ENCODE measurements at regions not wholly inside any gene's neighbourhood (a gene's known extent, or its start where the extent isn't known, plus 50 kb on each side); places are given as distances from the start of the nearest gene placed in this dataset.

- H3K9me3 ChIP-seq (ENCODE audit: low read length), result no peaks in the 10 kb centered on the region
- H4K20me1 ChIP-seq (ENCODE audit: insufficient read depth, low read length), result no peaks in the 10 kb centered on the region
- DNase-seq (ENCODE audit: low spot score) (no peak), ATAC-seq (no peak), FAIRE-seq (no peak)
- no peak overlapping the region for H3K4me3 ChIP-seq (replicated peaks in 1 of 3; ENCODE audit: insufficient read depth in 1 of 3, low read depth in 2 of 3, low read length in 3 of 3)
- H3K4me2 ChIP-seq (ENCODE audit: low read depth, low read length), result no peak overlapping the region
- H3K36me3 ChIP-seq (replicated peaks in 1 of 2; ENCODE audit: control insufficient read depth in 1 of 2, insufficient read depth in 2 of 2, low read length in 2 of 2), result no peaks in the 10 kb centered on the region
- POLR2A ChIA-PET, result no interaction called here
- H3K79me2 ChIP-seq (ENCODE audit: insufficient read depth, low read length), result no peaks in the 10 kb centered on the region
- BruUV-seq (replicated peaks), result no TSS peak
- CTCF ChIA-PET (ENCODE audit: low intra/inter-chr PET ratio, low total read pairs), result no interaction called here
- H3K4me1 ChIP-seq (ENCODE audit: insufficient read depth, low read length), result no peaks in the 10 kb centered on the region
- in situ Hi-C loops (cut with HindIII; ENCODE audit: extremely low pct_ligation_motif_present, low pct_unique_long_range_greater_than_20kb) (no loop called here), intact Hi-C loops (cut with micrococcal nuclease; ENCODE audit: unreplicated experiment) (no loop called here)
- no peak overlapping the region for H3K9ac ChIP-seq (ENCODE audit: insufficient read depth, low read depth, low read length)
- no peak overlapping the region for H3K27ac ChIP-seq (ENCODE audit: extremely low read length, insufficient read depth, low read length)
- 0% methylated on average over 3 of the region's 3 CpGs for WGBS (ENCODE audit: low lambda C conversion rate)
- no peaks in the 10 kb centered on the region for H3K27me3 ChIP-seq (ENCODE audit: control insufficient read depth in 1 of 2, insufficient read depth in 2 of 2, low read length in 2 of 2)
- no peak overlapping the region for H2AFZ ChIP-seq (ENCODE audit: low read length)
- no peak for TF ChIP-seq EZH2 (conservative IDR thresholded peaks at IDR 0.05; ENCODE audit: low read depth, low read length)
- TF ChIP-seq ARNT2 (CRISPR knock-in tag; IDR thresholded peaks at IDR 0.05; ENCODE audit: low read depth), result no peak
- no peak for TF ChIP-seq SP2 (CRISPR knock-in tag; IDR thresholded peaks at IDR 0.05)
- no peak for TF ChIP-seq ZSCAN5A (CRISPR knock-in tag; IDR thresholded peaks at IDR 0.05; ENCODE audit: borderline replicate concordance)
- TF ChIP-seq, protein P1, sequence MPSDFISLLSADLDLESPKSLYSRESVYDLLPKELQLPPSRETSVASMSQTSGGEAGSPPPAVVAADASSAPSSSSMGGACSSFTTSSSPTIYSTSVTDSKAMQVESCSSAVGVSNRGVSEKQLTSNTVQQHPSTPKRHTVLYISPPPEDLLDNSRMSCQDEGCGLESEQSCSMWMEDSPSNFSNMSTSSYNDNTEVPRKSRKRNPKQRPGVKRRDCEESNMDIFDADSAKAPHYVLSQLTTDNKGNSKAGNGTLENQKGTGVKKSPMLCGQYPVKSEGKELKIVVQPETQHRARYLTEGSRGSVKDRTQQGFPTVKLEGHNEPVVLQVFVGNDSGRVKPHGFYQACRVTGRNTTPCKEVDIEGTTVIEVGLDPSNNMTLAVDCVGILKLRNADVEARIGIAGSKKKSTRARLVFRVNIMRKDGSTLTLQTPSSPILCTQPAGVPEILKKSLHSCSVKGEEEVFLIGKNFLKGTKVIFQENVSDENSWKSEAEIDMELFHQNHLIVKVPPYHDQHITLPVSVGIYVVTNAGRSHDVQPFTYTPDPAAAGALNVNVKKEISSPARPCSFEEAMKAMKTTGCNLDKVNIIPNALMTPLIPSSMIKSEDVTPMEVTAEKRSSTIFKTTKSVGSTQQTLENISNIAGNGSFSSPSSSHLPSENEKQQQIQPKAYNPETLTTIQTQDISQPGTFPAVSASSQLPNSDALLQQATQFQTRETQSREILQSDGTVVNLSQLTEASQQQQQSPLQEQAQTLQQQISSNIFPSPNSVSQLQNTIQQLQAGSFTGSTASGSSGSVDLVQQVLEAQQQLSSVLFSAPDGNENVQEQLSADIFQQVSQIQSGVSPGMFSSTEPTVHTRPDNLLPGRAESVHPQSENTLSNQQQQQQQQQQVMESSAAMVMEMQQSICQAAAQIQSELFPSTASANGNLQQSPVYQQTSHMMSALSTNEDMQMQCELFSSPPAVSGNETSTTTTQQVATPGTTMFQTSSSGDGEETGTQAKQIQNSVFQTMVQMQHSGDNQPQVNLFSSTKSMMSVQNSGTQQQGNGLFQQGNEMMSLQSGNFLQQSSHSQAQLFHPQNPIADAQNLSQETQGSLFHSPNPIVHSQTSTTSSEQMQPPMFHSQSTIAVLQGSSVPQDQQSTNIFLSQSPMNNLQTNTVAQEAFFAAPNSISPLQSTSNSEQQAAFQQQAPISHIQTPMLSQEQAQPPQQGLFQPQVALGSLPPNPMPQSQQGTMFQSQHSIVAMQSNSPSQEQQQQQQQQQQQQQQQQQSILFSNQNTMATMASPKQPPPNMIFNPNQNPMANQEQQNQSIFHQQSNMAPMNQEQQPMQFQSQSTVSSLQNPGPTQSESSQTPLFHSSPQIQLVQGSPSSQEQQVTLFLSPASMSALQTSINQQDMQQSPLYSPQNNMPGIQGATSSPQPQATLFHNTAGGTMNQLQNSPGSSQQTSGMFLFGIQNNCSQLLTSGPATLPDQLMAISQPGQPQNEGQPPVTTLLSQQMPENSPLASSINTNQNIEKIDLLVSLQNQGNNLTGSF (CRISPR knock-in tag; IDR thresholded peaks at IDR 0.05), result no peak
- TF ChIP-seq ZNF263 (CRISPR knock-in tag; IDR thresholded peaks at IDR 0.05), result no peak
- no peak for TF ChIP-seq HOMEZ (CRISPR knock-in tag; IDR thresholded peaks at IDR 0.05; ENCODE audit: low read depth)
- TF ChIP-seq, protein P2, sequence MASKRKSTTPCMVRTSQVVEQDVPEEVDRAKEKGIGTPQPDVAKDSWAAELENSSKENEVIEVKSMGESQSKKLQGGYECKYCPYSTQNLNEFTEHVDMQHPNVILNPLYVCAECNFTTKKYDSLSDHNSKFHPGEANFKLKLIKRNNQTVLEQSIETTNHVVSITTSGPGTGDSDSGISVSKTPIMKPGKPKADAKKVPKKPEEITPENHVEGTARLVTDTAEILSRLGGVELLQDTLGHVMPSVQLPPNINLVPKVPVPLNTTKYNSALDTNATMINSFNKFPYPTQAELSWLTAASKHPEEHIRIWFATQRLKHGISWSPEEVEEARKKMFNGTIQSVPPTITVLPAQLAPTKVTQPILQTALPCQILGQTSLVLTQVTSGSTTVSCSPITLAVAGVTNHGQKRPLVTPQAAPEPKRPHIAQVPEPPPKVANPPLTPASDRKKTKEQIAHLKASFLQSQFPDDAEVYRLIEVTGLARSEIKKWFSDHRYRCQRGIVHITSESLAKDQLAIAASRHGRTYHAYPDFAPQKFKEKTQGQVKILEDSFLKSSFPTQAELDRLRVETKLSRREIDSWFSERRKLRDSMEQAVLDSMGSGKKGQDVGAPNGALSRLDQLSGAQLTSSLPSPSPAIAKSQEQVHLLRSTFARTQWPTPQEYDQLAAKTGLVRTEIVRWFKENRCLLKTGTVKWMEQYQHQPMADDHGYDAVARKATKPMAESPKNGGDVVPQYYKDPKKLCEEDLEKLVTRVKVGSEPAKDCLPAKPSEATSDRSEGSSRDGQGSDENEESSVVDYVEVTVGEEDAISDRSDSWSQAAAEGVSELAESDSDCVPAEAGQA (IDR thresholded peaks at IDR 0.05; ENCODE audit: low read depth), result no peak
- TF ChIP-seq, protein P2 (CRISPR knock-in tag; IDR thresholded peaks at IDR 0.05; ENCODE audit: borderline replicate concordance), result no peak
These were observed 543.6 kb downstream of the TMEM121 start for GRCh38 chr14:106069804-106070625.

Data from HepG2 (cell line).